ENCODE measurements at regions not wholly inside any gene's neighbourhood (a gene's known extent, or its start where the extent isn't known, plus 50 kb on each side); places are given as distances from the start of the nearest gene placed in this dataset.

- no peak for DNase-seq
Observed at GRCh38 chr13:62358646-62358932, 942.9 kb upstream of the PCDH20 start.

- no peak for DNase-seq
Observed at GRCh38 chr13:62357887-62358645, 942.4 kb upstream of the PCDH20 start.

- DNase-seq: no peak
Observed at GRCh38 chr13:62356977-62357376, 941.3 kb upstream of the PCDH20 start.

- DNase-seq: no peak
Observed at GRCh38 chr13:62337109-62337880, 921.6 kb upstream of the PCDH20 start.

GRCh38 chr13:62336507-62336906 is 920.9 kb upstream of the PCDH20 start:
- DNase-seq: no peak

- no peak for DNase-seq
Observed at GRCh38 chr13:62333466-62333865, 917.8 kb upstream of the PCDH20 start.

GRCh38 chr13:62331384-62331783 is 915.7 kb upstream of the PCDH20 start:
- no peak for DNase-seq

GRCh38 chr13:62327367-62327766 is 911.7 kb upstream of the PCDH20 start:
- DNase-seq: no peak

- no peak for DNase-seq
Observed at GRCh38 chr13:62324842-62325241, 909.2 kb upstream of the PCDH20 start.

- DNase-seq: no peak
Observed at GRCh38 chr13:62321895-62322294, 906.2 kb upstream of the PCDH20 start.

- no peak for DNase-seq
Observed at GRCh38 chr13:62321139-62321538, 905.5 kb upstream of the PCDH20 start.

GRCh38 chr13:62320129-62321108 is 904.8 kb upstream of the PCDH20 start:
- DNase-seq: no peak

- DNase-seq: no peak
Observed at GRCh38 chr13:62309904-62310303, 894.3 kb upstream of the PCDH20 start.

GRCh38 chr13:62305756-62306155 is 890.1 kb upstream of the PCDH20 start:
- DNase-seq: no peak

- no peak for DNase-seq
Observed at GRCh38 chr13:62302341-62302740, 886.7 kb upstream of the PCDH20 start.

- DNase-seq: no peak
Observed at GRCh38 chr13:62299988-62300387, 884.3 kb upstream of the PCDH20 start.

- no peak for DNase-seq
Observed at GRCh38 chr13:62296812-62297211, 881.2 kb upstream of the PCDH20 start.

GRCh38 chr13:62294244-62294643 is 878.6 kb upstream of the PCDH20 start:
- no peak for DNase-seq

GRCh38 chr13:62292714-62293480 is 877.2 kb upstream of the PCDH20 start:
- DNase-seq: no peak

GRCh38 chr13:62290542-62290941 is 874.9 kb upstream of the PCDH20 start:
- no peak for DNase-seq

GRCh38 chr13:62287764-62288163 is 872.1 kb upstream of the PCDH20 start:
- DNase-seq: no peak

- DNase-seq: no peak
Observed at GRCh38 chr13:62280590-62280989, 864.9 kb upstream of the PCDH20 start.

GRCh38 chr13:62278271-62278670 is 862.6 kb upstream of the PCDH20 start:
- DNase-seq: no peak
